ENCODE measurements at regions not wholly inside any gene's neighbourhood (a gene's known extent, or its start where the extent isn't known, plus 50 kb on each side); places are given as distances from the start of the nearest gene placed in this dataset.

GRCh38 chr5:88997937-88998336 is 115.0 kb upstream of the MEF2C start:
- no peaks in the 10 kb centered on the region for H3K4me1 ChIP-seq (ENCODE audit: insufficient read depth, low read length)
- no peaks in the 10 kb centered on the region for H3K9me3 ChIP-seq (ENCODE audit: control insufficient read depth in 1 of 2, low read length in 2 of 2)
- ChIA-PET CTCF (ENCODE audit: partially characterized antibody) (no interaction called here), POLR2A (ENCODE audit: partially characterized antibody) (no interaction called here)
- H3K4me3 Mint-ChIP-seq, result no peak overlapping the region
- no peak for DNase-seq
- intact Hi-C loops (cut with micrococcal nuclease), result no loop called here
- no peak overlapping the region for H3K4me3 ChIP-seq (ENCODE audit: low read length in 2 of 2)
- H3K9me3 Mint-ChIP-seq, result peaks cover 0 to 3% (median 0%) of the 10 kb centered on the region in 8 donors
- no peaks in the 10 kb centered on the region for H3K4me1 Mint-ChIP-seq
- H3K27me3 Mint-ChIP-seq, result no peaks in the 10 kb centered on the region
- H3K27ac ChIP-seq (ENCODE audit: low read depth, low read length), result no peak overlapping the region
- H3K27ac Mint-ChIP-seq, result no peak overlapping the region
- H3K27me3 ChIP-seq (ENCODE audit: insufficient read depth, low read length), result no peaks in the 10 kb centered on the region
- no peaks in the 10 kb centered on the region for H3K36me3 ChIP-seq (ENCODE audit: insufficient read depth, low read length)
- no peaks in the 10 kb centered on the region for H3K36me3 Mint-ChIP-seq

- no peak for DNase-seq
- Histone ChIP-seq H3K4me3 (ENCODE audit: low read length in 2 of 2) (no peak overlapping the region), H3K27ac (ENCODE audit: low read depth, low read length) (no peak overlapping the region), H3K9me3 (ENCODE audit: control insufficient read depth in 1 of 2, low read length in 2 of 2) (no peaks in the 10 kb centered on the region), H3K27me3 (ENCODE audit: insufficient read depth, low read length) (no peaks in the 10 kb centered on the region), H3K36me3 (ENCODE audit: insufficient read depth, low read length) (no peaks in the 10 kb centered on the region), H3K4me1 (ENCODE audit: insufficient read depth, low read length) (no peaks in the 10 kb centered on the region)
- H3K9me3 Mint-ChIP-seq, result peaks cover 0 to 3% (median under 1%) of the 10 kb centered on the region in 8 donors
- H3K4me1 Mint-ChIP-seq, result no peaks in the 10 kb centered on the region
- H3K27me3 Mint-ChIP-seq, result peaks cover 0 to 1% of the 10 kb centered on the region in 2 donors
- H3K4me3 Mint-ChIP-seq, result no peak overlapping the region
- H3K36me3 Mint-ChIP-seq, result no peaks in the 10 kb centered on the region
- CTCF ChIA-PET (ENCODE audit: partially characterized antibody), result no interaction called here
- H3K27ac Mint-ChIP-seq, result no peak overlapping the region
- POLR2A ChIA-PET (ENCODE audit: partially characterized antibody), result no interaction called here
- intact Hi-C loops (cut with micrococcal nuclease), result no loop called here
Observed at GRCh38 chr5:88984040-88984439, 101.1 kb upstream of the MEF2C start.

DNA sequence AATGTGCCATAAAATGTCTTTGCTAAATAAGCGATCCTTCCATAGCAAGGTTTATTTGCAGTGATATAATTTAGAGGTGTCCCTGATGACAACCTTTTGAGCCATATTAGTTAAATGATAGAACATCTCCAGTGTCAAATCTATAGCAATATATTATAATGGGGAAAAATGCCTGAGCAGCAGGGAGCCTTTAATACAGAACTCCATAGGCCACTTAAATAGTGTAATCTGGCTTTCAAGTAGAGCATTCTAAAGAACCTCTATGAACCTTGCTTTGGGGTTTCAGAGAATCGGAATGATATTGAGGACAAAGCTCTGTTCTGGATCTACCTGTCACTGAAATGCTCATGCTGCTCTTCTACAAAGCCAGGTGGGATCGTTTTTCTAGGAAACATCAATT is 96.7 kb upstream of the MEF2C start:
- POLR2A ChIA-PET (ENCODE audit: partially characterized antibody), result no interaction called here
- H3K27me3 Mint-ChIP-seq, result no peaks in the 10 kb centered on the region
- no peak overlapping the region for H3K4me3 Mint-ChIP-seq
- Histone ChIP-seq H3K4me1 (ENCODE audit: insufficient read depth, low read length) (no peaks in the 10 kb centered on the region), H3K9me3 (ENCODE audit: control insufficient read depth in 1 of 2, low read length in 2 of 2) (no peaks in the 10 kb centered on the region), H3K4me3 (ENCODE audit: low read length in 2 of 2) (no peak overlapping the region), H3K27me3 (ENCODE audit: insufficient read depth, low read length) (no peaks in the 10 kb centered on the region), H3K36me3 (ENCODE audit: insufficient read depth, low read length) (no peaks in the 10 kb centered on the region), H3K27ac (ENCODE audit: low read depth, low read length) (no peak overlapping the region)
- intact Hi-C loops (cut with micrococcal nuclease), result no loop called here
- CTCF ChIA-PET (ENCODE audit: partially characterized antibody), result no interaction called here
- no peak overlapping the region for H3K27ac Mint-ChIP-seq
- H3K9me3 Mint-ChIP-seq, result peaks cover 0 to 4% (median 0%) of the 10 kb centered on the region in 8 donors
- DNase-seq, result no peak
- H3K36me3 Mint-ChIP-seq, result no peaks in the 10 kb centered on the region
- no peaks in the 10 kb centered on the region for H3K4me1 Mint-ChIP-seq

DNA sequence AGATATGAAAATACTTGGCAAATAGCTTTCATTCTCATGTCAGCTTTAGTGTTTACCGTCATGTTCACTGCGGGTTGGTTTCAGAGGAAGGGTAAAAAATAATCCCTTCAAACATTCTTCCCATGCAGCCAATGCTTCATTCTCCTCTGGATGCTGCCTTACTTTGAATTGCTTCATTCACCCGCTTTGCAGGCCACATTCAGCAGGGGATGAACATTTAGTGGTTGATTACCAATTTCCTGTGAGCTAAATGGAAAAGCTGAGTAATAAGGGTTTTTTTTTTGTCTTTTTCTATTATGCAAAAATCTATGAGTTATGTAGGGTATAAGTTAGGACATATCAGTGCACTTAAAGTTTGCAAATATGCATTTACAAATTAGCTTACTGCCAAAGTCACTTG is 96.3 kb upstream of the MEF2C start:
- Mint-ChIP-seq H3K9me3 (peaks cover 0 to 4% (median 0%) of the 10 kb centered on the region in 8 donors), H3K27me3 (no peaks in the 10 kb centered on the region), H3K27ac (no peak overlapping the region), H3K36me3 (no peaks in the 10 kb centered on the region), H3K4me3 (no peak overlapping the region), H3K4me1 (no peaks in the 10 kb centered on the region)
- no peak overlapping the region for H3K27ac ChIP-seq (ENCODE audit: low read depth, low read length)
- H3K4me3 ChIP-seq (ENCODE audit: low read length in 2 of 2), result no peak overlapping the region
- no peaks in the 10 kb centered on the region for H3K27me3 ChIP-seq (ENCODE audit: insufficient read depth, low read length)
- intact Hi-C loops (cut with micrococcal nuclease), result no loop called here
- no peaks in the 10 kb centered on the region for H3K36me3 ChIP-seq (ENCODE audit: insufficient read depth, low read length)
- ChIA-PET CTCF (ENCODE audit: partially characterized antibody) (no interaction called here), POLR2A (ENCODE audit: partially characterized antibody) (no interaction called here)
- DNase-seq, result no peak
- no peaks in the 10 kb centered on the region for H3K9me3 ChIP-seq (ENCODE audit: control insufficient read depth in 1 of 2, low read length in 2 of 2)
- no peaks in the 10 kb centered on the region for H3K4me1 ChIP-seq (ENCODE audit: insufficient read depth, low read length)

GRCh38 chr5:88976914-88977313 is 93.9 kb upstream of the MEF2C start:
- Mint-ChIP-seq H3K4me1 (no peaks in the 10 kb centered on the region), H3K36me3 (no peaks in the 10 kb centered on the region), H3K9me3 (peaks cover 0 to 4% (median 0%) of the 10 kb centered on the region in 8 donors), H3K27me3 (no peaks in the 10 kb centered on the region), H3K27ac (no peak overlapping the region), H3K4me3 (no peak overlapping the region)
- Histone ChIP-seq H3K36me3 (ENCODE audit: insufficient read depth, low read length) (no peaks in the 10 kb centered on the region), H3K4me3 (ENCODE audit: low read length in 2 of 2) (no peak overlapping the region), H3K27ac (ENCODE audit: low read depth, low read length) (no peak overlapping the region), H3K9me3 (ENCODE audit: control insufficient read depth in 1 of 2, low read length in 2 of 2) (no peaks in the 10 kb centered on the region), H3K27me3 (ENCODE audit: insufficient read depth, low read length) (no peaks in the 10 kb centered on the region), H3K4me1 (ENCODE audit: insufficient read depth, low read length) (no peaks in the 10 kb centered on the region)
- POLR2A ChIA-PET (ENCODE audit: partially characterized antibody), result no interaction called here
- intact Hi-C loops (cut with micrococcal nuclease), result no loop called here
- CTCF ChIA-PET (ENCODE audit: partially characterized antibody), result no interaction called here
- no peak for DNase-seq

GRCh38 chr5:88967633-88968585 is 84.9 kb upstream of the MEF2C start:
- CTCF ChIA-PET (ENCODE audit: partially characterized antibody), result no interaction called here
- H3K27ac Mint-ChIP-seq, result no peak overlapping the region
- Histone ChIP-seq H3K27ac (ENCODE audit: low read depth, low read length) (no peak overlapping the region), H3K27me3 (ENCODE audit: insufficient read depth, low read length) (no peaks in the 10 kb centered on the region), H3K9me3 (ENCODE audit: control insufficient read depth in 1 of 2, low read length in 2 of 2) (no peaks in the 10 kb centered on the region), H3K4me3 (ENCODE audit: low read length in 2 of 2) (no peak overlapping the region), H3K4me1 (ENCODE audit: insufficient read depth, low read length) (no peaks in the 10 kb centered on the region), H3K36me3 (ENCODE audit: insufficient read depth, low read length) (no peaks in the 10 kb centered on the region)
- no peaks in the 10 kb centered on the region for H3K4me1 Mint-ChIP-seq
- intact Hi-C loops (cut with micrococcal nuclease), result no loop called here
- H3K36me3 Mint-ChIP-seq, result no peaks in the 10 kb centered on the region
- POLR2A ChIA-PET (ENCODE audit: partially characterized antibody), result no interaction called here
- H3K4me3 Mint-ChIP-seq, result no peak overlapping the region
- DNase-seq, result no peak
- peaks cover 0 to 3% (median 0%) of the 10 kb centered on the region in 8 donors for H3K9me3 Mint-ChIP-seq
- H3K27me3 Mint-ChIP-seq, result peaks cover 0 to 2% of the 10 kb centered on the region in 2 donors

DNA sequence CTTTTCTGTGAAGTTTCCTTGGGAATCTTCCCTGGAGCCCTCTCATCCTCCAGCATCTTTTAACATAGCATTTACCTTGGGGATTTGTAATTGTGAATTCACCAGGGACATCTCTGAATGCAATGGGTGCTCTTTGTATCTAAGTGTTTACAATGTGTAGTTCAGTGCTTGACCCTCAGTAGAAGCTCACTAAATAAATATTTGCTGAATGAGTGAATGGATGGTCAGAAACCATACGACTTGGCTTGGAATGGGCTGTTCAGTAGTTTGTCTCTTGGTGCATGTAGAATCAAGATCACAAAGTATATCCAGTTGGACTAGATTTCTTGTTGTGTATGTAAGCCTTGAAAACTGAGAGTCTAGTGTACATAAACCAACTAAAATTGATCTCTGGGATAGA is 81.8 kb upstream of the MEF2C start:
- intact Hi-C loops (cut with micrococcal nuclease), result no loop called here
- CTCF ChIA-PET (ENCODE audit: partially characterized antibody), result no interaction called here
- Mint-ChIP-seq H3K4me3 (no peak overlapping the region), H3K4me1 (no peaks in the 10 kb centered on the region), H3K27me3 (peaks cover 0 to under 1% of the 10 kb centered on the region in 2 donors), H3K36me3 (no peaks in the 10 kb centered on the region), H3K27ac (no peak overlapping the region), H3K9me3 (peaks cover 0 to 3% (median 0%) of the 10 kb centered on the region in 8 donors)
- no peak for DNase-seq
- Histone ChIP-seq H3K9me3 (ENCODE audit: control insufficient read depth in 1 of 2, low read length in 2 of 2) (no peaks in the 10 kb centered on the region), H3K4me1 (ENCODE audit: insufficient read depth, low read length) (no peaks in the 10 kb centered on the region), H3K27me3 (ENCODE audit: insufficient read depth, low read length) (no peaks in the 10 kb centered on the region), H3K4me3 (ENCODE audit: low read length in 2 of 2) (no peak overlapping the region), H3K27ac (ENCODE audit: low read depth, low read length) (no peak overlapping the region), H3K36me3 (ENCODE audit: insufficient read depth, low read length) (no peaks in the 10 kb centered on the region)
- POLR2A ChIA-PET (ENCODE audit: partially characterized antibody), result no interaction called here
